GM12878 (cell line): ENCODE measurements at regions not wholly inside any gene's neighbourhood (a gene's known extent, or its start where the extent isn't known, plus 50 kb on each side); places are given as distances from the start of the nearest gene placed in this dataset.

Source experiments
- ATAC-seq: fragments of 200-7000 bp; cut with Tn5 transposase; 3 replicates; pipeline ENCODE4 v1.9.1; 2020; ENCODE audit warnings: mild to moderate bottlenecking, moderate library complexity
- BruUV-seq: library from RNA; stranded (reverse); fragments of 400-500 nt; replicated peaks from 2 replicates; lab custom pipeline; 2021; lab: Mats Ljungman, UMichigan
- CTCF ChIA-PET: fragments of 300-600 bp; sonication (Branson Sonifier 250); formaldehyde crosslinking; extraction: SDS; loops from one replicate; lab custom pipeline; 2021; ENCODE audit warnings: inconsistent platforms; lab: Yijun Ruan, JAX
- POLR2A ChIA-PET: fragments of 350-600 bp; formaldehyde crosslinking; extraction: SDS; loops from one replicate; lab custom pipeline; 2021; ENCODE audit warnings: inconsistent platforms; lab: Charles Lee
- RAD21 ChIA-PET: fragments of 300-600 bp; sonication (Branson Sonifier 250); formaldehyde crosslinking; loops from one replicate; lab custom pipeline; 2023; ENCODE audit warnings: antibody characterized with exemption; ENCODE audit not compliant: unreplicated experiment; lab: Charles Lee
- SMC1A ChIA-PET: fragments of 300-600 bp; sonication (Branson Sonifier 250); formaldehyde crosslinking; loops from one replicate; lab custom pipeline; 2023; ENCODE audit not compliant: unreplicated experiment, uncharacterized antibody; lab: Charles Lee
- DNase-seq: peaks from one replicate; pipeline ENCODE4 v3.0.0-alpha.2; 2011; ENCODE audit warnings: low read depth, low spot score
- FAIRE-seq: peaks from 3 replicates; lab custom pipeline; 2011; peaks lifted over from hg19 to GRCh38; lab: Jason Lieb, UNC
- H2AFZ ChIP-seq: 2 replicates; pipeline ENCODE4 v1.6.0; 2011; ENCODE audit warnings: low read depth, low read length, control low read depth; ENCODE audit not compliant: control insufficient read depth
- H3K27ac ChIP-seq: 2 replicates; pipeline ENCODE4 v1.5.1; 2011; ENCODE audit warnings: control low read depth; ENCODE audit not compliant: control insufficient read depth, insufficient read depth
- H3K27me3 ChIP-seq, 2 experiments: replicated peaks in 1 of 2; 2 replicates each; pipeline versions ENCODE4 v1.6.0 to v1.6.1; 2011; ENCODE audit warnings: low read length in 1 of 2; ENCODE audit not compliant: control insufficient read depth in 2 of 2, insufficient read depth in 2 of 2
- H3K36me3 ChIP-seq, 2 experiments: 2 replicates each; pipeline ENCODE4 v1.5.1; 2011; ENCODE audit warnings: low read length in 1 of 2; ENCODE audit not compliant: control insufficient read depth in 2 of 2, insufficient read depth in 2 of 2
- H3K4me1 ChIP-seq: 2 replicates; pipeline ENCODE4 v1.6.1; 2011; ENCODE audit warnings: mild to moderate bottlenecking, low read length, moderate library complexity, mixed read lengths; ENCODE audit not compliant: control insufficient read depth, insufficient read depth
- H3K4me2 ChIP-seq: 2 replicates; pipeline ENCODE4 v1.6.0; 2011; ENCODE audit warnings: control low read depth; ENCODE audit not compliant: control insufficient read depth, insufficient read depth
- H3K4me3 ChIP-seq: fragments of 200-600 bp; sonication (generic); 2 replicates; pipeline ENCODE4 v1.5.1; 2016
- H3K79me2 ChIP-seq: 2 replicates; pipeline ENCODE4 v1.6.0; 2011; ENCODE audit warnings: low read length; ENCODE audit not compliant: control insufficient read depth, insufficient read depth
- H3K9ac ChIP-seq: 2 replicates; pipeline ENCODE4 v1.8.0; 2011; ENCODE audit warnings: low read length, control low read depth, mixed read lengths; ENCODE audit not compliant: control insufficient read depth, insufficient read depth
- H3K9me3 ChIP-seq: replicated peaks from 3 replicates; pipeline ENCODE4 v1.5.1; 2011; ENCODE audit warnings: mild to moderate bottlenecking, low read length; ENCODE audit not compliant: control insufficient read depth, insufficient read depth
- H4K20me1 ChIP-seq: 2 replicates; pipeline ENCODE4 v1.6.0; 2011; ENCODE audit not compliant: control insufficient read depth, insufficient read depth
- FOXM1 ChIP-seq: IDR thresholded peaks from 2 replicates; pipeline ENCODE4 v1.6.1; 2012; ENCODE audit warnings: low read depth, mild to moderate bottlenecking, inconsistent platforms, low read length, moderate library complexity
- STAT1 ChIP-seq: fragments of 450-650 bp; conservative IDR thresholded peaks from 2 replicates; pipeline ENCODE4 v1.6.1; 2014; ENCODE audit warnings: antibody characterized with exemption, mild to moderate bottlenecking
- SUPT20H ChIP-seq: IDR thresholded peaks from 2 replicates; pipeline ENCODE4 v1.6.1; 2011; ENCODE audit warnings: low read depth, mild to moderate bottlenecking, low read length, moderate library complexity, borderline replicate concordance; ENCODE audit not compliant: control insufficient read depth
- TARDBP ChIP-seq: IDR thresholded peaks from 2 replicates; pipeline ENCODE4 v1.6.1; 2016; ENCODE audit warnings: borderline replicate concordance
- TCF12 ChIP-seq: IDR thresholded peaks from 2 replicates; pipeline ENCODE4 v1.6.1; 2011; ENCODE audit warnings: low read depth, mild to moderate bottlenecking, low read length
- WGBS: methylation state at CpG from one replicate; pipeline ENCODE4 v1.1.6; 2016; ENCODE audit warnings: low lambda C conversion rate; ENCODE audit not compliant: insufficient replicate concordance, insufficient coverage; ENCODE audit errors: missing lambda C conversion rate; 5-methylcytosine and 5-hydroxymethylcytosine counted together
- in situ Hi-C: fragments of 300-500 bp; cut with MboI; formaldehyde crosslinking; loops from 9 replicates; pipeline ENCODE4 v1.14.3; 2018; ENCODE audit warnings: mixed read lengths
- intact Hi-C: fragments of 100-400 bp; cut with micrococcal nuclease; formaldehyde crosslinking; loops from one replicate; pipeline ENCODE4 v1.14.2; 2022; ENCODE audit not compliant: unreplicated experiment
- TF ChIP-seq, protein P1 (sequence below): fragments of 150-350 bp; IDR thresholded peaks from 2 replicates; pipeline ENCODE4 v1.6.1; 2014; ENCODE audit warnings: mild to moderate bottlenecking, low read depth, low read length
- TF ChIP-seq, protein P2 (sequence below): IDR thresholded peaks from 2 replicates; pipeline ENCODE4 v1.6.1; 2011; ENCODE audit warnings: mild to moderate bottlenecking, low read depth, low read length, moderate library complexity; ENCODE audit not compliant: insufficient replicate concordance
- TF ChIP-seq, protein P3 (sequence below): IDR thresholded peaks from 2 replicates; pipeline ENCODE4 v1.6.1; 2012; ENCODE audit warnings: mild to moderate bottlenecking, low read depth, low read length
- TF ChIP-seq, protein P4 (sequence below): fragments of 450-650 bp; IDR thresholded peaks from 2 replicates; pipeline ENCODE4 v1.6.1; 2014; ENCODE audit warnings: mild to moderate bottlenecking
- TF ChIP-seq, protein P5 (sequence below): IDR thresholded peaks from 2 replicates; pipeline ENCODE4 v1.6.1; 2011; ENCODE audit warnings: borderline replicate concordance, low read depth, mild to moderate bottlenecking, moderate library complexity, mixed read lengths, low read length; ENCODE audit not compliant: insufficient read depth; ENCODE audit errors: extremely low read length

DNA sequence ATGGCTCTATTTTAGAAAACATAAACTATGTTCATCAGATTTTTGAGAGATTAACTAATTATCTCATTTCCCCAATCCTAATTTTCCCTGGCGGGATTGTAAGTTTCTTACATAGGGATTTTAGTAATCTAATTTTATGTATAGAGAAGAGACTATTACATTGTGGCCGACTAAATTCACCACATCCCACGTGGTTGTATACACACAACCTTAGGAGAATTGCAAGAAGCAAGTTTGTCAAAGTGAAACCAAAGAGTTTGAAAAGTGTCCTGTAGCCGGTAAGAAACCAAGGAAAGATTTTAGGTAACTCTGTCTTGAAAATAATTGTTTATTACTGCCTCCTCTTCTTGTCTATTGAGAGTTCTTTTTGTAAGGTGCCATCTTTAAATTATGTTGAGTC lies 550.6 kb downstream of the LTN1 start (continued):
- no peak for TF ChIP-seq SUPT20H
- TF ChIP-seq, protein P1, sequence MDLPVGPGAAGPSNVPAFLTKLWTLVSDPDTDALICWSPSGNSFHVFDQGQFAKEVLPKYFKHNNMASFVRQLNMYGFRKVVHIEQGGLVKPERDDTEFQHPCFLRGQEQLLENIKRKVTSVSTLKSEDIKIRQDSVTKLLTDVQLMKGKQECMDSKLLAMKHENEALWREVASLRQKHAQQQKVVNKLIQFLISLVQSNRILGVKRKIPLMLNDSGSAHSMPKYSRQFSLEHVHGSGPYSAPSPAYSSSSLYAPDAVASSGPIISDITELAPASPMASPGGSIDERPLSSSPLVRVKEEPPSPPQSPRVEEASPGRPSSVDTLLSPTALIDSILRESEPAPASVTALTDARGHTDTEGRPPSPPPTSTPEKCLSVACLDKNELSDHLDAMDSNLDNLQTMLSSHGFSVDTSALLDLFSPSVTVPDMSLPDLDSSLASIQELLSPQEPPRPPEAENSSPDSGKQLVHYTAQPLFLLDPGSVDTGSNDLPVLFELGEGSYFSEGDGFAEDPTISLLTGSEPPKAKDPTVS = no peak
- TF ChIP-seq, protein P2, sequence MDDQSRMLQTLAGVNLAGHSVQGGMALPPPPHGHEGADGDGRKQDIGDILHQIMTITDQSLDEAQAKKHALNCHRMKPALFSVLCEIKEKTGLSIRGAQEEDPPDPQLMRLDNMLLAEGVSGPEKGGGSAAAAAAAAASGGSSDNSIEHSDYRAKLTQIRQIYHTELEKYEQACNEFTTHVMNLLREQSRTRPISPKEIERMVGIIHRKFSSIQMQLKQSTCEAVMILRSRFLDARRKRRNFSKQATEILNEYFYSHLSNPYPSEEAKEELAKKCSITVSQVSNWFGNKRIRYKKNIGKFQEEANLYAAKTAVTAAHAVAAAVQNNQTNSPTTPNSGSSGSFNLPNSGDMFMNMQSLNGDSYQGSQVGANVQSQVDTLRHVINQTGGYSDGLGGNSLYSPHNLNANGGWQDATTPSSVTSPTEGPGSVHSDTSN = no peak

DNA sequence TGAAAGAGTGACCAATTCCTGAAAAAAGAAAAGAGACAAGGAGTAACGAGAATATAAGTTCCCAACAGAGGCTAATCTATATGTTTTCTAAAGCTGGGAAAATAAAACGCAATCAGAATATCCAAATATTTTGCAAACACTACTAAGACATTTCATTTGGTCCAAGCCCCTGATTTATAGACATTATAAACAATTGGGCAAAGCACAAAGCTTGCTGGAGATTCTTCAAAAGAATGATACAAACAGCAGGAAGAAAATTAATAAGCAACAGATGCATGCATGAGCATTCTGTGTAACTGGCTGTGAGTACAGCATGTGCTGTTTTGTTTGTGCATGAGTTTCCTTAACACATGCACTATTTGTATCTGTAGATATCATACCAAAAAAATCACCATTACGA lies 552.9 kb downstream of the LTN1 start:
- ChIA-PET SMC1A (no interaction called here), POLR2A (no interaction called here), RAD21 (no interaction called here), CTCF (no interaction called here)
- Histone ChIP-seq H3K27me3 (no peaks in the 10 kb centered on the region), H3K9me3 (no peaks in the 10 kb centered on the region), H3K36me3 (no peaks in the 10 kb centered on the region), H3K4me3 (no peak overlapping the region), H4K20me1 (no peaks in the 10 kb centered on the region), H3K27ac (no peak overlapping the region), H3K4me1 (no peaks in the 10 kb centered on the region), H3K79me2 (no peaks in the 10 kb centered on the region), H3K4me2 (no peak overlapping the region), H3K9ac (no peak overlapping the region), H2AFZ (no peak overlapping the region)
- 9% methylated on average over 3 of the region's 3 CpGs for WGBS
- DNase-seq (no peak), ATAC-seq (no peak), FAIRE-seq (no peak)
- in situ Hi-C loops (no loop called here), intact Hi-C loops (no loop called here)
- BruUV-seq = no TSS peak
- no peak for TF ChIP-seq STAT1
- TF ChIP-seq, protein P3, sequence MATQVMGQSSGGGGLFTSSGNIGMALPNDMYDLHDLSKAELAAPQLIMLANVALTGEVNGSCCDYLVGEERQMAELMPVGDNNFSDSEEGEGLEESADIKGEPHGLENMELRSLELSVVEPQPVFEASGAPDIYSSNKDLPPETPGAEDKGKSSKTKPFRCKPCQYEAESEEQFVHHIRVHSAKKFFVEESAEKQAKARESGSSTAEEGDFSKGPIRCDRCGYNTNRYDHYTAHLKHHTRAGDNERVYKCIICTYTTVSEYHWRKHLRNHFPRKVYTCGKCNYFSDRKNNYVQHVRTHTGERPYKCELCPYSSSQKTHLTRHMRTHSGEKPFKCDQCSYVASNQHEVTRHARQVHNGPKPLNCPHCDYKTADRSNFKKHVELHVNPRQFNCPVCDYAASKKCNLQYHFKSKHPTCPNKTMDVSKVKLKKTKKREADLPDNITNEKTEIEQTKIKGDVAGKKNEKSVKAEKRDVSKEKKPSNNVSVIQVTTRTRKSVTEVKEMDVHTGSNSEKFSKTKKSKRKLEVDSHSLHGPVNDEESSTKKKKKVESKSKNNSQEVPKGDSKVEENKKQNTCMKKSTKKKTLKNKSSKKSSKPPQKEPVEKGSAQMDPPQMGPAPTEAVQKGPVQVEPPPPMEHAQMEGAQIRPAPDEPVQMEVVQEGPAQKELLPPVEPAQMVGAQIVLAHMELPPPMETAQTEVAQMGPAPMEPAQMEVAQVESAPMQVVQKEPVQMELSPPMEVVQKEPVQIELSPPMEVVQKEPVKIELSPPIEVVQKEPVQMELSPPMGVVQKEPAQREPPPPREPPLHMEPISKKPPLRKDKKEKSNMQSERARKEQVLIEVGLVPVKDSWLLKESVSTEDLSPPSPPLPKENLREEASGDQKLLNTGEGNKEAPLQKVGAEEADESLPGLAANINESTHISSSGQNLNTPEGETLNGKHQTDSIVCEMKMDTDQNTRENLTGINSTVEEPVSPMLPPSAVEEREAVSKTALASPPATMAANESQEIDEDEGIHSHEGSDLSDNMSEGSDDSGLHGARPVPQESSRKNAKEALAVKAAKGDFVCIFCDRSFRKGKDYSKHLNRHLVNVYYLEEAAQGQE = no peak
- no peak for TF ChIP-seq FOXM1
- TF ChIP-seq TARDBP = no peak
- TF ChIP-seq, protein P4, sequence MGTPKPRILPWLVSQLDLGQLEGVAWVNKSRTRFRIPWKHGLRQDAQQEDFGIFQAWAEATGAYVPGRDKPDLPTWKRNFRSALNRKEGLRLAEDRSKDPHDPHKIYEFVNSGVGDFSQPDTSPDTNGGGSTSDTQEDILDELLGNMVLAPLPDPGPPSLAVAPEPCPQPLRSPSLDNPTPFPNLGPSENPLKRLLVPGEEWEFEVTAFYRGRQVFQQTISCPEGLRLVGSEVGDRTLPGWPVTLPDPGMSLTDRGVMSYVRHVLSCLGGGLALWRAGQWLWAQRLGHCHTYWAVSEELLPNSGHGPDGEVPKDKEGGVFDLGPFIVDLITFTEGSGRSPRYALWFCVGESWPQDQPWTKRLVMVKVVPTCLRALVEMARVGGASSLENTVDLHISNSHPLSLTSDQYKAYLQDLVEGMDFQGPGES = no peak
- TF ChIP-seq TCF12 = no peak
- TF ChIP-seq, protein P5, sequence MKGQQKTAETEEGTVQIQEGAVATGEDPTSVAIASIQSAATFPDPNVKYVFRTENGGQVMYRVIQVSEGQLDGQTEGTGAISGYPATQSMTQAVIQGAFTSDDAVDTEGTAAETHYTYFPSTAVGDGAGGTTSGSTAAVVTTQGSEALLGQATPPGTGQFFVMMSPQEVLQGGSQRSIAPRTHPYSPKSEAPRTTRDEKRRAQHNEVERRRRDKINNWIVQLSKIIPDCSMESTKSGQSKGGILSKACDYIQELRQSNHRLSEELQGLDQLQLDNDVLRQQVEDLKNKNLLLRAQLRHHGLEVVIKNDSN = no peak
